Kasumi-1 (cell line): ENCODE measurements at regions not wholly inside any gene's neighbourhood (a gene's known extent, or its start where the extent isn't known, plus 50 kb on each side); places are given as distances from the start of the nearest gene placed in this dataset.

ENCODE experiments used
- DNase-seq, 2 experiments: peaks; one replicate each; lab custom pipeline; 2025; lab: John Stamatoyannopoulos, UW

DNA sequence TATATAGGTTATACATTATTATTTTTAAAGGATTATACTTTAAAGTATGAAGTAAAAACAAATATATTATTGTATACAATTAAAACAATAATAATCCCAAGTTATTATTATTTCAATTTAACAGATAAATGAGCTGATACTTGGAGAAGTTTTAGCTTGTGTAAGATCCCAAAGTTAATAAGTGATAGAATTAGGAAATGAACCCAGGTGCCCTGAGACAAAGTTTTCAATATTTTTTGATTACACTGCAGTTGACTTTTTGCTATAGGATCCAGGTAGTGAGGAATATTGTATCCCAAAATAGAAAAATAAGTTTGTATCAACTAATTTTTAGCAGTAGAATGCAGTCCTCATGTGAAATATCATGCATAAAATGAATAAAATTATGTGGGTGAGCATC, 543.2 kb upstream of the ZNF608 start:
- no peak for DNase-seq

GRCh38 chr5:125290935-125291334, 544.5 kb upstream of the ZNF608 start:
- no peak for DNase-seq

DNA sequence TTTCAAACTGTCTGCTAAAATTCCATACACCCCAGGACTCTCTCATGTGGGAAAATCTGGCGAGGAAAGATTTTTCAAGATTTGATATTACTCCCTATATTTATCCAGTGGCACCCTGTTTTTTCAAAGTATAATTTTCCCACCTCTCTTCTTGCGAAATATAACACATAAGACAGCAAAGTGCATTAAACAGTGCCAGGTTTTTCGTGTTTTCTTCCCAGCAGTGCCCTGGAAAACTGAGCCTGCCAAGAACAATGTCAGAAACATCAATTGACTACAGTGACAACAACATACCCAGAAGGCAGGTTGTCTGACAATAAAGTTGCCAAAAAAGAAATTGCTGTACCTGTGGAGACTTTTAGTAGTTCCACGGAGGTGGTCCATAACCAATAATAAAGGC, 545.0 kb upstream of the ZNF608 start:
- DNase-seq, result no peak

DNA sequence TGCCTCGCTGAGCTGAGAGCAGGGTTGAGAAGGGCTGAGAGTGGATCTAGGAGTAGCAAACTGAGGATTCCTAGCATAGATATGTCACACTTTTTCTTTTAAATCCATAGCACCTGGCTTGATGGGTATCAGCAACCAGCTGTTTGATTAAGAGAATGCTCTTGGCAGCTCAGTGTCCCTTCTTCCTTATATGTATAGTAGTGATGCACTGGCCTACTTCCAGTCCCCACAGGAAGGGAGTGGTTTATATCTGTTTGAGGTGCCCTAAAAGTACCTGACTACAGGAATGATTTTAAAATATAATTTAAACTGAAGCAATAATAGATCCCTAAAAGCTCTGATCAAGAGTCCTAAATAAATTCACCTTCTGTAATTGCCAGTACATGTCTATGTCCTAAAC, 546.8 kb upstream of the ZNF608 start:
- DNase-seq, result no peak

GRCh38 chr5:125293726-125294125, 547.3 kb upstream of the ZNF608 start:
- DNase-seq, result no peak

- no peak for DNase-seq
Measured at GRCh38 chr5:125294844-125295243, 548.4 kb upstream of the ZNF608 start.

- DNase-seq, result no peak
Measured at GRCh38 chr5:125295405-125295872, 549.0 kb upstream of the ZNF608 start.

GRCh38 chr5:125298258-125298657, 551.8 kb upstream of the ZNF608 start:
- no peak for DNase-seq

- no peak for DNase-seq
Measured at GRCh38 chr5:125298746-125299379, 552.4 kb upstream of the ZNF608 start.

- no peak for DNase-seq
Measured at GRCh38 chr5:125301711-125302110, 555.3 kb upstream of the ZNF608 start.

DNA sequence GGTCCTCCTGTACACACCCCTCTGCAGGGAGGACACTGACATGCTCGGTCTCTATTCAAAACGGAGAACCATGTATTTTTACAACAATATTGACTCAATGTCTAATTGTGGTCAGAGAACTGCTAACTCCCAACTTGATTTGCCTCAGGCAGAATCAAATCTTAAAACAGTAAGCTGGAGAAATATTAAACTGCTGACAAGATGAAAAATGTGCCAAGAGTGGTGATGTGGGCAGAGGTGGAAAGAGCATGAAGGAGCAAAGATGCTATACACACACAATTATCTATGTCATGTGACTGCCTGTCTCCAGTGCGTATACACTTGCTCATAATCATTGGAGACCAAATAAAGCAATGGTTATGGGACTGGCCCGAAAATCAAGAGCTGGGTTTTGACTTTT, 556.1 kb upstream of the ZNF608 start:
- no peak for DNase-seq

- no peak for DNase-seq
Measured at GRCh38 chr5:125306741-125307140, 560.3 kb upstream of the ZNF608 start.

DNA sequence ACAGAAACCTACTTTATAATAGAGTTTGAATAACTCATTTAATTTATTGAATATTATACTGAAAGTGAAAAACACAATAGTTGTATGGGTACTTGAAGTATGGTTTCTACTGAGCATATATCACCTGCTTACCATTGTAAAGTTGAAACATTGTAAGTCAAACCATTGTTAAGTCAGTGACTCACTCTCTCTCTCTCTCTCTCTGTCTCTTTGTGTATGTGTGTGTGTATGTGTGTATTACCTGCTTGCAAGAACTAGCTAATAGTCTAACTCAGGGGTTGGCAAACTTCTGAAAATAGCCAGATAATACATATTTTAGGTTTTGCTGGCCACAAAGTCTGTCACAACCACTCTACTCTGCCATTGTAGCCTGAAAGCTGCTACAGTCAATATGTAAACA, 564.3 kb upstream of the ZNF608 start:
- DNase-seq, result no peak

- DNase-seq, result no peak
Measured at GRCh38 chr5:125311743-125312142, 565.3 kb upstream of the ZNF608 start.

GRCh38 chr5:125313555-125313954, 567.1 kb upstream of the ZNF608 start:
- DNase-seq, result no peak

DNA sequence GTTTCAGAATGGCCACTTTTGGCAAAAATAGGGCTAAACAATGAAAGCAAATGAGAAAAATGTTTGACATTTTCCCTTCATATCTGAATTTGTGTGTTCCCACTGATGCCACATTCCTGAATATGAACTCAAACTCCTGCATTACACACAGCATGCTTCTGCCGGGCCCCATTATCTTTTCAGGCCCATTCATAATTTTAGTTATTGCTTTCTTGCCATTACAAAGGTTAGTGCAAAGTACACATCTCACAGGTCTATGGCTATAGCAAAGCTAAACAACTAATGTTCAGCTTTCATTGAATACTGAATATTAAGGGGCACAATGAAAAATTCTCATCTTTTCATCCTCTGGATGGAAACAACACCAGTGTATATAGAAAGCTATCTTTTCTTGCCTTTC, 568.9 kb upstream of the ZNF608 start:
- DNase-seq, result no peak

- DNase-seq, result no peak
Measured at GRCh38 chr5:125316391-125316790, 570.0 kb upstream of the ZNF608 start.

- DNase-seq, result no peak
Measured at GRCh38 chr5:125316915-125317535, 570.6 kb upstream of the ZNF608 start.

GRCh38 chr5:125317536-125317995, 571.1 kb upstream of the ZNF608 start:
- no peak for DNase-seq

- no peak for DNase-seq
Measured at GRCh38 chr5:125321654-125322053, 575.2 kb upstream of the ZNF608 start.

GRCh38 chr5:125323613-125324012, 577.2 kb upstream of the ZNF608 start:
- DNase-seq, result no peak

GRCh38 chr5:125325488-125326149, 579.2 kb upstream of the ZNF608 start:
- no peak for DNase-seq

DNA sequence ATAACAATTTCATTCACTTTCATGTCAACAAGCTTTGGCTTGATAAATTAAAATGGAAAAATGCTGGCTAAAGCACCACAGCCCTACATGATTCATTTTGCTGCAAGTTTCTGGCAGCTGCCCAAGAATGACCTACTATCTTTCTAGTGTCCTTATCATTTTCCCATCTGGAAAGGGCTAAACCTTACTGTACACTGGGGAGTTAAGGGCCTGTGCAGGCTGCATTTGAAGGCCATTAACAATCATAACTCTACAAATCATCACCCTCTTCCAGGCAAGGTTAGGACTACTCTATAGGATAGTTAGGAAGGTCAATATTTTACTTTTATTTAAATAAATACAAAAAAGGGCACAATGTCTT, 579.7 kb upstream of the ZNF608 start:
- no peak for DNase-seq
